ENCODE measurements at regions not wholly inside any gene's neighbourhood (a gene's known extent, or its start where the extent isn't known, plus 50 kb on each side); places are given as distances from the start of the nearest gene placed in this dataset.

DNA sequence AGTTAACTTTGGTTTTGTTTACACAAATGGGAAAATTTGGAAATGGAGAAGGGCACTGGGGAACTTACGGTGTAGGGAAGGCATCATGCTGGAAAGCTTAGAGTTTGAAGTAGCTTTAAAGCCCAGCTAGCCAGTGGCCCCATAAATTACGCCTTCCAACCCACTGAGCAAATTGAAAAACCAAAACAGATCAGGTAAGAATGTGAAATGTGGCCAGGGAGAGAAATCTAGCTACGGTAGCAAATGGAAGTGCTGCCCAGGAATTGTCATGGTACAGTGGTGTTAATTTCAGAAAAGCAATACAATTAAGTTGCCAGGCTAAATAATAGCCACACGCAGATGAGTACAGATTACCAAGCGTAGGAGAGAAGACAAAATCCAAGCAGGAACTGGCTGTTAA is 654.8 kb downstream of the PRELID2 start:
- TF ChIP-seq, protein P1, sequence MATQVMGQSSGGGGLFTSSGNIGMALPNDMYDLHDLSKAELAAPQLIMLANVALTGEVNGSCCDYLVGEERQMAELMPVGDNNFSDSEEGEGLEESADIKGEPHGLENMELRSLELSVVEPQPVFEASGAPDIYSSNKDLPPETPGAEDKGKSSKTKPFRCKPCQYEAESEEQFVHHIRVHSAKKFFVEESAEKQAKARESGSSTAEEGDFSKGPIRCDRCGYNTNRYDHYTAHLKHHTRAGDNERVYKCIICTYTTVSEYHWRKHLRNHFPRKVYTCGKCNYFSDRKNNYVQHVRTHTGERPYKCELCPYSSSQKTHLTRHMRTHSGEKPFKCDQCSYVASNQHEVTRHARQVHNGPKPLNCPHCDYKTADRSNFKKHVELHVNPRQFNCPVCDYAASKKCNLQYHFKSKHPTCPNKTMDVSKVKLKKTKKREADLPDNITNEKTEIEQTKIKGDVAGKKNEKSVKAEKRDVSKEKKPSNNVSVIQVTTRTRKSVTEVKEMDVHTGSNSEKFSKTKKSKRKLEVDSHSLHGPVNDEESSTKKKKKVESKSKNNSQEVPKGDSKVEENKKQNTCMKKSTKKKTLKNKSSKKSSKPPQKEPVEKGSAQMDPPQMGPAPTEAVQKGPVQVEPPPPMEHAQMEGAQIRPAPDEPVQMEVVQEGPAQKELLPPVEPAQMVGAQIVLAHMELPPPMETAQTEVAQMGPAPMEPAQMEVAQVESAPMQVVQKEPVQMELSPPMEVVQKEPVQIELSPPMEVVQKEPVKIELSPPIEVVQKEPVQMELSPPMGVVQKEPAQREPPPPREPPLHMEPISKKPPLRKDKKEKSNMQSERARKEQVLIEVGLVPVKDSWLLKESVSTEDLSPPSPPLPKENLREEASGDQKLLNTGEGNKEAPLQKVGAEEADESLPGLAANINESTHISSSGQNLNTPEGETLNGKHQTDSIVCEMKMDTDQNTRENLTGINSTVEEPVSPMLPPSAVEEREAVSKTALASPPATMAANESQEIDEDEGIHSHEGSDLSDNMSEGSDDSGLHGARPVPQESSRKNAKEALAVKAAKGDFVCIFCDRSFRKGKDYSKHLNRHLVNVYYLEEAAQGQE (IDR thresholded peaks at IDR 0.05; ENCODE audit: insufficient read depth in 1 of 2, low read depth in 2 of 2, low read length in 2 of 2): no peak
- TF ChIP-seq TAF1 (IDR thresholded peaks at IDR 0.05; ENCODE audit: borderline replicate concordance, insufficient read depth, low read length): no peak
